Osteoblast (primary cell): ENCODE measurements at regions not wholly inside any gene's neighbourhood (a gene's known extent, or its start where the extent isn't known, plus 50 kb on each side); places are given as distances from the start of the nearest gene placed in this dataset.

Experiments
- DNase-seq: peaks from one replicate; pipeline ENCODE4 v3.0.0; 2011; ENCODE audit warnings: low spot score, mixed read lengths; ENCODE audit not compliant: insufficient read length; ENCODE audit errors: missing footprints
- H2AFZ ChIP-seq: 2 replicates; pipeline ENCODE4 v1.6.0; 2011; ENCODE audit warnings: mild to moderate bottlenecking, low read length
- H3K27ac ChIP-seq: 2 replicates; pipeline ENCODE4 v1.5.1; 2011; ENCODE audit warnings: mild to moderate bottlenecking, low read depth, low read length, moderate library complexity
- H3K27me3 ChIP-seq: 2 replicates; pipeline ENCODE4 v1.6.0; 2012; ENCODE audit warnings: mild to moderate bottlenecking, control low read depth, inconsistent platforms, low read length, moderate library complexity; ENCODE audit not compliant: insufficient read depth
- H3K36me3 ChIP-seq: 2 replicates; pipeline ENCODE4 v1.5.1; 2011; ENCODE audit warnings: mild to moderate bottlenecking, low read length, control low read depth, moderate library complexity; ENCODE audit not compliant: insufficient read depth
- H3K4me1 ChIP-seq: 2 replicates; pipeline ENCODE4 v1.5.1; 2011; ENCODE audit warnings: mild to moderate bottlenecking, low read length, control low read depth, moderate library complexity; ENCODE audit not compliant: insufficient read depth
- H3K4me2 ChIP-seq: 2 replicates; pipeline ENCODE4 v1.6.0; 2011; ENCODE audit warnings: mild to moderate bottlenecking, low read length; ENCODE audit not compliant: insufficient read depth
- H3K4me3 ChIP-seq: fragments of 200-600 bp; sonication (generic); 3 replicates; pipeline ENCODE4 v1.5.1; 2012; ENCODE audit warnings: mild to moderate bottlenecking, low read length, inconsistent platforms; ENCODE audit not compliant: insufficient read depth
- H3K79me2 ChIP-seq: 2 replicates; pipeline ENCODE4 v1.6.0; 2012; ENCODE audit warnings: mild to moderate bottlenecking, low read length, control low read depth, inconsistent platforms; ENCODE audit not compliant: insufficient read depth
- H3K9me3 ChIP-seq: 2 replicates; pipeline ENCODE4 v1.5.1; 2011; ENCODE audit warnings: low read depth, low read length, control low read depth
- H4K20me1 ChIP-seq: 2 replicates; pipeline ENCODE4 v1.6.0; 2012; ENCODE audit warnings: mild to moderate bottlenecking, low read length, control low read depth; ENCODE audit not compliant: insufficient read depth
- TF ChIP-seq, protein P1 (sequence below): IDR thresholded peaks from 2 replicates; pipeline ENCODE4 v1.5.1; 2011; ENCODE audit warnings: mild to moderate bottlenecking, low read depth, low read length, moderate library complexity; ENCODE audit errors: extremely low read depth

DNA sequence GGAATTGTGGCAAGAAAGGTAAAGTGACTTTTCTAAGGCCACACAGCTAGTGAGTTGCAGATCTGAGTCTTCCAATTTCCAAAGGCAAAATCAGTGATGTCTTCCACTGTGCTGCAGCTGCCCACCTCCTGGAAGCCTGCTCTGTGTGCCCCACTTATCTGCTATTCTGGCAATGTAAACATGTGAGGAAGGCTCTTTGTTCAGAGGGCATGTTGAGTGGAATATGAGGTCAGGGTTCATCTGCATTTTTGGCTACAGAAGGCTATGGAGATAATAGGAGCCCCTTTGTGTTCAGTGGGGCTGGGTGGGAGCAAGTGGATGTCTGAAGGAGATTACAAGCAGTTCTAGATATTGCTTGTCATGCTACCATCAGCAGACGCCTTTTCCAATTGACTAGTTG lies 396.2 kb downstream of the BUD13 start:
- Histone ChIP-seq H3K4me3 (no peak overlapping the region), H3K4me1 (no peaks in the 10 kb centered on the region), H3K9me3 (no peaks in the 10 kb centered on the region), H3K36me3 (no peaks in the 10 kb centered on the region), H3K27ac (no peak overlapping the region), H3K27me3 (no peaks in the 10 kb centered on the region), H3K4me2 (no peak overlapping the region), H3K79me2 (no peaks in the 10 kb centered on the region), H2AFZ (no peak overlapping the region), H4K20me1 (no peaks in the 10 kb centered on the region)
- DNase-seq = no peak
- TF ChIP-seq, protein P1, sequence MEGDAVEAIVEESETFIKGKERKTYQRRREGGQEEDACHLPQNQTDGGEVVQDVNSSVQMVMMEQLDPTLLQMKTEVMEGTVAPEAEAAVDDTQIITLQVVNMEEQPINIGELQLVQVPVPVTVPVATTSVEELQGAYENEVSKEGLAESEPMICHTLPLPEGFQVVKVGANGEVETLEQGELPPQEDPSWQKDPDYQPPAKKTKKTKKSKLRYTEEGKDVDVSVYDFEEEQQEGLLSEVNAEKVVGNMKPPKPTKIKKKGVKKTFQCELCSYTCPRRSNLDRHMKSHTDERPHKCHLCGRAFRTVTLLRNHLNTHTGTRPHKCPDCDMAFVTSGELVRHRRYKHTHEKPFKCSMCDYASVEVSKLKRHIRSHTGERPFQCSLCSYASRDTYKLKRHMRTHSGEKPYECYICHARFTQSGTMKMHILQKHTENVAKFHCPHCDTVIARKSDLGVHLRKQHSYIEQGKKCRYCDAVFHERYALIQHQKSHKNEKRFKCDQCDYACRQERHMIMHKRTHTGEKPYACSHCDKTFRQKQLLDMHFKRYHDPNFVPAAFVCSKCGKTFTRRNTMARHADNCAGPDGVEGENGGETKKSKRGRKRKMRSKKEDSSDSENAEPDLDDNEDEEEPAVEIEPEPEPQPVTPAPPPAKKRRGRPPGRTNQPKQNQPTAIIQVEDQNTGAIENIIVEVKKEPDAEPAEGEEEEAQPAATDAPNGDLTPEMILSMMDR = no peak

DNA sequence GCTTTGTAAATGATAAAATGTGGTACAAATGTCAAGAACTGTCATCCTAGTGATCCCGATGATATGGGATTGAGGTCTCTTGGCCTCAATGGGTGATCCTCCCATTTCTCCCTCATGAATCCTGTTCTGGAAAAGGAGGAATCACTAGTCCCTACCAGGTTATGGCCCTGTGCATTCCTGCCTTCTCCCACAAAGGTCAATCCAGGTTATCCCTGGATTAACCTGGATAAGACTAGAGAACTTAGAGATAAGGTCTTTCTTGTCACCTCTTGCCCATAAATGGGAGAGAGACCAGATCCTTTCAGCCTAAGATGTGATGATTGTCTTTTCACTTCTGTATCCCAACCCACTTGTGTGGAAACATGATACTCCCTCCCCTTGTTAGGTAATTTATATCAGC lies 396.7 kb downstream of the BUD13 start:
- DNase-seq = no peak
- no peak overlapping the region for H3K4me2 ChIP-seq
- H3K79me2 ChIP-seq = no peaks in the 10 kb centered on the region
- H2AFZ ChIP-seq = no peak overlapping the region
- no peaks in the 10 kb centered on the region for H4K20me1 ChIP-seq
- no peaks in the 10 kb centered on the region for H3K27me3 ChIP-seq
- no peaks in the 10 kb centered on the region for H3K36me3 ChIP-seq
- no peaks in the 10 kb centered on the region for H3K9me3 ChIP-seq
- TF ChIP-seq, protein P1 = no peak
- no peak overlapping the region for H3K4me3 ChIP-seq
- H3K4me1 ChIP-seq = no peaks in the 10 kb centered on the region
- no peak overlapping the region for H3K27ac ChIP-seq

DNA sequence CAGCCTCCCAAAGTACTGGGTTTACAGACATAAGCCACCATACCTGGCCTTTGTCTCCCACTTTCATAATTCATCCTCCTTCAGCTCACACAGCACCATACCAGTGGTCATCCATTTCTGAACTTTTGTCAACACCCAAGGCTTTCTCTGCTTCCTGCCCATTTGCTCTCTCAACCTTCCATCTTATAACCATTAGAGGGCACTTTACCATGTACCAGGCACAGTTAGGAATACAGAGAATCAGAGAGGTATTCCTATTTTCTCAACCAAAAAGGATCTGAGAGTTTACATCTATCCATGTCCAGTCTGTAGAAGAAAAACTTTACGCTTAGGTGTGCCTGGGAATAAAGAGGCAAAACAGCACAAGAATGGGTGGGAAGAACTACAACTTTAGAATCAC lies 397.6 kb downstream of the BUD13 start:
- no peaks in the 10 kb centered on the region for H4K20me1 ChIP-seq
- TF ChIP-seq, protein P1 = no peak
- H3K36me3 ChIP-seq = no peaks in the 10 kb centered on the region
- no peaks in the 10 kb centered on the region for H3K4me1 ChIP-seq
- no peak overlapping the region for H2AFZ ChIP-seq
- no peak for DNase-seq
- no peaks in the 10 kb centered on the region for H3K9me3 ChIP-seq
- no peaks in the 10 kb centered on the region for H3K79me2 ChIP-seq
- H3K27ac ChIP-seq = no peak overlapping the region
- no peaks in the 10 kb centered on the region for H3K27me3 ChIP-seq
- no peak overlapping the region for H3K4me2 ChIP-seq
- no peak overlapping the region for H3K4me3 ChIP-seq

DNA sequence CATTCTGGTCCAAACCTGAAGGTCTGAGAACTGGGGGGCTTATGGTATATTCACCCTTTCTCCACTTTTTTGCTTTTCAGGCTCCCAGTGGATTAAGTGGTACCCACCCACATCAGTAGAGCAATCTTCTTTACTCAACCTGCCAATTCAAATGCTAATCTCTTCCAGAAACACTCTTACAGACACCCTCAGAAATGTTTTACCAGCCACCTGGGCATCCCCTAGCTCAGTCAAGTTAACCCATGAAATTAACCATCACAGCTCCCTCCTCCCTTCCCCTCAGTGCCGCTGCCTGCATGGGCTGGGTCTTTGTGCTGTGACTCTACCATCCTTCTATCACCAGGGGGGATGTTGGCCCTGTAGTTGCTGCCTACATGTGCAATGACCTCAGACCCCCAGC lies 398.7 kb downstream of the BUD13 start:
- H3K4me1 ChIP-seq = no peaks in the 10 kb centered on the region
- no peak overlapping the region for H3K4me3 ChIP-seq
- DNase-seq = no peak
- H3K79me2 ChIP-seq = no peaks in the 10 kb centered on the region
- no peaks in the 10 kb centered on the region for H3K9me3 ChIP-seq
- no peaks in the 10 kb centered on the region for H4K20me1 ChIP-seq
- no peaks in the 10 kb centered on the region for H3K27me3 ChIP-seq
- no peaks in the 10 kb centered on the region for H3K36me3 ChIP-seq
- no peak overlapping the region for H3K27ac ChIP-seq
- no peak overlapping the region for H2AFZ ChIP-seq
- TF ChIP-seq, protein P1 = no peak
- no peak overlapping the region for H3K4me2 ChIP-seq
